H1 (cell line): ENCODE measurements at regions not wholly inside any gene's neighbourhood (a gene's known extent, or its start where the extent isn't known, plus 50 kb on each side); places are given as distances from the start of the nearest gene placed in this dataset.

Experiments
- CHD2 ChIP-seq: IDR thresholded peaks from 2 replicates; pipeline ENCODE4 v1.6.1; 2012; ENCODE audit warnings: low read length, improper control_type of control experiment
- EZH2 ChIP-seq: fragments of 200-600 bp; sonication (generic); IDR thresholded peaks from 2 replicates; pipeline ENCODE4 v1.7.1; 2012; ENCODE audit warnings: low read depth, mild to moderate bottlenecking, moderate library complexity, low read length, inconsistent platforms; ENCODE audit not compliant: severe bottlenecking
- HDAC2 ChIP-seq, 2 experiments: fragments of 300-600 bp in 1 of 2; sonication (generic) in 1 of 2; IDR thresholded peaks; 2 replicates each; pipeline ENCODE4 v1.6.1; 2011 to 2012; ENCODE audit warnings: low read depth in 2 of 2, low read length in 2 of 2, mild to moderate bottlenecking in 2 of 2, moderate library complexity in 2 of 2, borderline replicate concordance in 1 of 2, inconsistent platforms in 1 of 2
- KDM1A ChIP-seq: fragments of 200-600, 300-600 bp; sonication (generic); IDR thresholded peaks from 2 replicates; pipeline ENCODE4 v1.7.1; 2016; ENCODE audit warnings: mild to moderate bottlenecking, low read length, borderline replicate concordance
- POLR2A ChIP-seq, 2 experiments: IDR thresholded peaks; 1 replicate in 1 of 2; 2 replicates in 1 of 2; pipeline ENCODE4 v1.6.1; 2011; ENCODE audit warnings: low read depth in 2 of 2, low read length in 2 of 2, mild to moderate bottlenecking in 2 of 2; ENCODE audit errors: control extremely low read depth in 1 of 2
- POU5F1 ChIP-seq: IDR thresholded peaks from 2 replicates; pipeline ENCODE4 v1.6.1; 2011; ENCODE audit warnings: low read depth, mild to moderate bottlenecking, low read length, moderate library complexity
- RXRA ChIP-seq: IDR thresholded peaks from 2 replicates; pipeline ENCODE4 v1.6.1; 2011; ENCODE audit warnings: low read depth, mild to moderate bottlenecking, low read length, moderate library complexity; ENCODE audit not compliant: insufficient read depth
- SIRT6 ChIP-seq: IDR thresholded peaks from one replicate; pipeline ENCODE4 v1.7.1; 2012; ENCODE audit warnings: low read length, inconsistent platforms
- SIX5 ChIP-seq: IDR thresholded peaks from 2 replicates; pipeline ENCODE4 v1.6.1; 2011; ENCODE audit warnings: mild to moderate bottlenecking, low read depth, low read length
- TAF1 ChIP-seq: IDR thresholded peaks from 2 replicates; pipeline ENCODE4 v1.6.1; 2011; ENCODE audit warnings: mild to moderate bottlenecking, low read depth, low read length
- TF ChIP-seq, protein P1 (sequence below): fragments of 300-600 bp; sonication (generic); IDR thresholded peaks from 2 replicates; pipeline ENCODE4 v1.7.1; 2012; ENCODE audit warnings: low read length, moderate library complexity, mild to moderate bottlenecking, inconsistent platforms; ENCODE audit not compliant: insufficient replicate concordance
- TF ChIP-seq, protein P2 (sequence below): IDR thresholded peaks from 2 replicates; pipeline ENCODE4 v1.6.1; 2011; ENCODE audit warnings: low read length, improper control_type of control experiment

DNA sequence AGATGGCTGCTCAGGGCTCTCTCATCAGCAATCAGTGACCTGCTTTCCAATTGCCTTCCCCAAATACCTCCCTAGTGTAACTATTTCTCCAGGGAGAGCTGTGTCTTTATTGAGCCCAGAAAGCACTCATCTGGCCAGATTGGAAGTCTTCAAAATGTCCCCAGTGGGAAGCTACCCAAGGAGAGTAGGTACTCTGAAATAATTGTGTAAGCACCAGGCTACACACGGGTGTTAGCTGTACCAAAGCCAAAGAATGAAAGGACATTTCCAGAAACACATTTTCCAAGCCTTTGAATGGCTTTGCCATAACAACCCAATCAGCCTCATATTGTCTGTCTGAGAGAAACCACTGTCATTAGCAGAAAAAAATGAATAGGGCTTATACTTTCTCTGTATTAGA lies 318.8 kb downstream of the FAM170A start (continued):
- TF ChIP-seq, protein P1, sequence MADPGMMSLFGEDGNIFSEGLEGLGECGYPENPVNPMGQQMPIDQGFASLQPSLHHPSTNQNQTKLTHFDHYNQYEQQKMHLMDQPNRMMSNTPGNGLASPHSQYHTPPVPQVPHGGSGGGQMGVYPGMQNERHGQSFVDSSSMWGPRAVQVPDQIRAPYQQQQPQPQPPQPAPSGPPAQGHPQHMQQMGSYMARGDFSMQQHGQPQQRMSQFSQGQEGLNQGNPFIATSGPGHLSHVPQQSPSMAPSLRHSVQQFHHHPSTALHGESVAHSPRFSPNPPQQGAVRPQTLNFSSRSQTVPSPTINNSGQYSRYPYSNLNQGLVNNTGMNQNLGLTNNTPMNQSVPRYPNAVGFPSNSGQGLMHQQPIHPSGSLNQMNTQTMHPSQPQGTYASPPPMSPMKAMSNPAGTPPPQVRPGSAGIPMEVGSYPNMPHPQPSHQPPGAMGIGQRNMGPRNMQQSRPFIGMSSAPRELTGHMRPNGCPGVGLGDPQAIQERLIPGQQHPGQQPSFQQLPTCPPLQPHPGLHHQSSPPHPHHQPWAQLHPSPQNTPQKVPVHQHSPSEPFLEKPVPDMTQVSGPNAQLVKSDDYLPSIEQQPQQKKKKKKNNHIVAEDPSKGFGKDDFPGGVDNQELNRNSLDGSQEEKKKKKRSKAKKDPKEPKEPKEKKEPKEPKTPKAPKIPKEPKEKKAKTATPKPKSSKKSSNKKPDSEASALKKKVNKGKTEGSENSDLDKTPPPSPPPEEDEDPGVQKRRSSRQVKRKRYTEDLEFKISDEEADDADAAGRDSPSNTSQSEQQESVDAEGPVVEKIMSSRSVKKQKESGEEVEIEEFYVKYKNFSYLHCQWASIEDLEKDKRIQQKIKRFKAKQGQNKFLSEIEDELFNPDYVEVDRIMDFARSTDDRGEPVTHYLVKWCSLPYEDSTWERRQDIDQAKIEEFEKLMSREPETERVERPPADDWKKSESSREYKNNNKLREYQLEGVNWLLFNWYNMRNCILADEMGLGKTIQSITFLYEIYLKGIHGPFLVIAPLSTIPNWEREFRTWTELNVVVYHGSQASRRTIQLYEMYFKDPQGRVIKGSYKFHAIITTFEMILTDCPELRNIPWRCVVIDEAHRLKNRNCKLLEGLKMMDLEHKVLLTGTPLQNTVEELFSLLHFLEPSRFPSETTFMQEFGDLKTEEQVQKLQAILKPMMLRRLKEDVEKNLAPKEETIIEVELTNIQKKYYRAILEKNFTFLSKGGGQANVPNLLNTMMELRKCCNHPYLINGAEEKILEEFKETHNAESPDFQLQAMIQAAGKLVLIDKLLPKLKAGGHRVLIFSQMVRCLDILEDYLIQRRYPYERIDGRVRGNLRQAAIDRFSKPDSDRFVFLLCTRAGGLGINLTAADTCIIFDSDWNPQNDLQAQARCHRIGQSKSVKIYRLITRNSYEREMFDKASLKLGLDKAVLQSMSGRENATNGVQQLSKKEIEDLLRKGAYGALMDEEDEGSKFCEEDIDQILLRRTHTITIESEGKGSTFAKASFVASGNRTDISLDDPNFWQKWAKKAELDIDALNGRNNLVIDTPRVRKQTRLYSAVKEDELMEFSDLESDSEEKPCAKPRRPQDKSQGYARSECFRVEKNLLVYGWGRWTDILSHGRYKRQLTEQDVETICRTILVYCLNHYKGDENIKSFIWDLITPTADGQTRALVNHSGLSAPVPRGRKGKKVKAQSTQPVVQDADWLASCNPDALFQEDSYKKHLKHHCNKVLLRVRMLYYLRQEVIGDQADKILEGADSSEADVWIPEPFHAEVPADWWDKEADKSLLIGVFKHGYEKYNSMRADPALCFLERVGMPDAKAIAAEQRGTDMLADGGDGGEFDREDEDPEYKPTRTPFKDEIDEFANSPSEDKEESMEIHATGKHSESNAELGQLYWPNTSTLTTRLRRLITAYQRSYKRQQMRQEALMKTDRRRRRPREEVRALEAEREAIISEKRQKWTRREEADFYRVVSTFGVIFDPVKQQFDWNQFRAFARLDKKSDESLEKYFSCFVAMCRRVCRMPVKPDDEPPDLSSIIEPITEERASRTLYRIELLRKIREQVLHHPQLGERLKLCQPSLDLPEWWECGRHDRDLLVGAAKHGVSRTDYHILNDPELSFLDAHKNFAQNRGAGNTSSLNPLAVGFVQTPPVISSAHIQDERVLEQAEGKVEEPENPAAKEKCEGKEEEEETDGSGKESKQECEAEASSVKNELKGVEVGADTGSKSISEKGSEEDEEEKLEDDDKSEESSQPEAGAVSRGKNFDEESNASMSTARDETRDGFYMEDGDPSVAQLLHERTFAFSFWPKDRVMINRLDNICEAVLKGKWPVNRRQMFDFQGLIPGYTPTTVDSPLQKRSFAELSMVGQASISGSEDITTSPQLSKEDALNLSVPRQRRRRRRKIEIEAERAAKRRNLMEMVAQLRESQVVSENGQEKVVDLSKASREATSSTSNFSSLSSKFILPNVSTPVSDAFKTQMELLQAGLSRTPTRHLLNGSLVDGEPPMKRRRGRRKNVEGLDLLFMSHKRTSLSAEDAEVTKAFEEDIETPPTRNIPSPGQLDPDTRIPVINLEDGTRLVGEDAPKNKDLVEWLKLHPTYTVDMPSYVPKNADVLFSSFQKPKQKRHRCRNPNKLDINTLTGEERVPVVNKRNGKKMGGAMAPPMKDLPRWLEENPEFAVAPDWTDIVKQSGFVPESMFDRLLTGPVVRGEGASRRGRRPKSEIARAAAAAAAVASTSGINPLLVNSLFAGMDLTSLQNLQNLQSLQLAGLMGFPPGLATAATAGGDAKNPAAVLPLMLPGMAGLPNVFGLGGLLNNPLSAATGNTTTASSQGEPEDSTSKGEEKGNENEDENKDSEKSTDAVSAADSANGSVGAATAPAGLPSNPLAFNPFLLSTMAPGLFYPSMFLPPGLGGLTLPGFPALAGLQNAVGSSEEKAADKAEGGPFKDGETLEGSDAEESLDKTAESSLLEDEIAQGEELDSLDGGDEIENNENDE: no peak
- no peak for TF ChIP-seq POU5F1
- TF ChIP-seq, protein P2, sequence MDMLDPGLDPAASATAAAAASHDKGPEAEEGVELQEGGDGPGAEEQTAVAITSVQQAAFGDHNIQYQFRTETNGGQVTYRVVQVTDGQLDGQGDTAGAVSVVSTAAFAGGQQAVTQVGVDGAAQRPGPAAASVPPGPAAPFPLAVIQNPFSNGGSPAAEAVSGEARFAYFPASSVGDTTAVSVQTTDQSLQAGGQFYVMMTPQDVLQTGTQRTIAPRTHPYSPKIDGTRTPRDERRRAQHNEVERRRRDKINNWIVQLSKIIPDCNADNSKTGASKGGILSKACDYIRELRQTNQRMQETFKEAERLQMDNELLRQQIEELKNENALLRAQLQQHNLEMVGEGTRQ: no peak
- TF ChIP-seq HDAC2 (IDR thresholded peaks at IDR 0.05; ENCODE audit: borderline replicate concordance in 1 of 2, low read depth in 2 of 2, low read length in 2 of 2): no peak
- no peak for TF ChIP-seq EZH2
- TF ChIP-seq KDM1A: no peak
- TF ChIP-seq SIRT6: no peak
- no peak for TF ChIP-seq RXRA
- TF ChIP-seq SIX5: no peak
- no peak for TF ChIP-seq TAF1
- no peak for TF ChIP-seq CHD2
- TF ChIP-seq POLR2A (IDR thresholded peaks at IDR 0.05; ENCODE audit: control extremely low read depth in 1 of 2, low read depth in 2 of 2, low read length in 2 of 2): no peak
